ENCODE measurements at regions not wholly inside any gene's neighbourhood (a gene's known extent, or its start where the extent isn't known, plus 50 kb on each side); places are given as distances from the start of the nearest gene placed in this dataset.

GRCh38 chr3:171531716-171532115, 71.5 kb upstream of the TNIK start:
- no peak for DNase-seq
- intact Hi-C loops (cut with micrococcal nuclease; ENCODE audit: unreplicated experiment), result no loop called here
- Histone ChIP-seq H4K20me1 (ENCODE audit: insufficient read depth) (no peaks in the 10 kb centered on the region), H3K9me2 (ENCODE audit: insufficient read depth) (no peaks in the 10 kb centered on the region), H3K9me3 (ENCODE audit: insufficient read depth, low read depth) (peaks cover 4% of the 10 kb centered on the region; the same call in 1 of the 2 replicates), H3K4me2 (no peak overlapping the region), H3K27me3 (ENCODE audit: insufficient read depth, low read depth) (no peaks in the 10 kb centered on the region), H3K4me3 (no peak overlapping the region), H3K27ac (no peak overlapping the region), H2AFZ (no peak overlapping the region), H3K36me3 (ENCODE audit: low read depth) (no peaks in the 10 kb centered on the region), H3K4me1 (replicated peaks; ENCODE audit: insufficient read depth) (peaks cover 9% of the 10 kb centered on the region), H3F3A (ENCODE audit: insufficient read depth, low read depth) (no peaks in the 10 kb centered on the region), H3K79me2 (ENCODE audit: low read depth) (no peaks in the 10 kb centered on the region)
- CTCF ChIA-PET, result no interaction called here
- POLR2A ChIA-PET (ENCODE audit: unreplicated experiment), result no interaction called here
- no peak for TF ChIP-seq CTCF (conservative IDR thresholded peaks at IDR 0.05)
- no peak for TF ChIP-seq EZH2 (IDR thresholded peaks at IDR 0.05; ENCODE audit: low read depth)
- no TSS peak for BruUV-seq (replicated peaks)

DNA sequence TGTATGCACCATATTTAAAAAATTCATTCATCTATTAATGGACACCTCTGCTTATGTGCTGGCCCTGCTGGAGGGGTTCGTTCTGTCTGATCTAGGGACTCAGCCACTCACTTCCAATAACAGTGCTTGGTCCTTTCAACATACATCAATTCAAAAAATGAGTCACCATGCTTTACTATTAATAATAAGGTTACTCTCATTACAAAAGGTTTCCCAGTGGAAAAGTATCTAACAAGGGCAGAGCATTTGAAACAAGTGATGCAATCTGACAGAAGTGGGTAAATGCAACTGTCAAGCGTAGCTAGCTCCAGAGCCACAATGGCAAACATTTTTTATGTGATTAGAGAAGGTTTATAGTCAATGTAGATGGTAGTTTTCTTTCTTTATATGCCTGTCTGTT, 67.9 kb upstream of the TNIK start:
- H3K27ac ChIP-seq, result no peak overlapping the region
- no peak for DNase-seq
- no peaks in the 10 kb centered on the region for H3K9me3 ChIP-seq (ENCODE audit: insufficient read depth, low read depth)
- no peak overlapping the region for H2AFZ ChIP-seq
- ChIA-PET CTCF (no interaction called here), POLR2A (ENCODE audit: unreplicated experiment) (no interaction called here)
- H3K9me2 ChIP-seq (ENCODE audit: insufficient read depth), result no peaks in the 10 kb centered on the region
- peaks cover 16% of the 10 kb centered on the region; the same call in 1 of the 2 replicates for H3F3A ChIP-seq (ENCODE audit: insufficient read depth, low read depth)
- intact Hi-C loops (cut with micrococcal nuclease; ENCODE audit: unreplicated experiment), result no loop called here
- BruUV-seq (replicated peaks), result no TSS peak
- peaks cover 40% of the 10 kb centered on the region for H3K4me1 ChIP-seq (replicated peaks; ENCODE audit: insufficient read depth)
- H4K20me1 ChIP-seq (ENCODE audit: insufficient read depth), result no peaks in the 10 kb centered on the region
- no peaks in the 10 kb centered on the region for H3K36me3 ChIP-seq (ENCODE audit: low read depth)
- H3K4me2 ChIP-seq, result no peak overlapping the region
- no peaks in the 10 kb centered on the region for H3K79me2 ChIP-seq (ENCODE audit: low read depth)
- H3K4me3 ChIP-seq, result no peak overlapping the region
- TF ChIP-seq EZH2 (IDR thresholded peaks at IDR 0.05; ENCODE audit: low read depth) (no peak), CTCF (conservative IDR thresholded peaks at IDR 0.05) (no peak)
- no peaks in the 10 kb centered on the region for H3K27me3 ChIP-seq (ENCODE audit: insufficient read depth, low read depth)

- DNase-seq, result no peak
- Histone ChIP-seq H3K9me2 (ENCODE audit: insufficient read depth) (no peaks in the 10 kb centered on the region), H3K9me3 (ENCODE audit: insufficient read depth, low read depth) (no peaks in the 10 kb centered on the region), H3F3A (ENCODE audit: insufficient read depth, low read depth) (peaks cover 18% of the 10 kb centered on the region; the same call in 1 of the 2 replicates), H4K20me1 (ENCODE audit: insufficient read depth) (no peaks in the 10 kb centered on the region), H2AFZ (no peak overlapping the region), H3K36me3 (ENCODE audit: low read depth) (no peaks in the 10 kb centered on the region), H3K4me3 (no peak overlapping the region), H3K79me2 (ENCODE audit: low read depth) (no peaks in the 10 kb centered on the region), H3K4me2 (no peak overlapping the region), H3K27ac (no peak overlapping the region), H3K27me3 (ENCODE audit: insufficient read depth, low read depth) (no peaks in the 10 kb centered on the region), H3K4me1 (replicated peaks; ENCODE audit: insufficient read depth) (peaks cover 44% of the 10 kb centered on the region)
- ChIA-PET POLR2A (ENCODE audit: unreplicated experiment) (interaction anchor here (0.5 kb wide), 1 partner anchor 11 kb away, joined by 3 read pairs; no protein-coding TSS in a partner anchor), CTCF (no interaction called here)
- no TSS peak for BruUV-seq (replicated peaks)
- no peak for TF ChIP-seq CTCF (conservative IDR thresholded peaks at IDR 0.05)
- no peak for TF ChIP-seq EZH2 (IDR thresholded peaks at IDR 0.05; ENCODE audit: low read depth)
- intact Hi-C loops (cut with micrococcal nuclease; ENCODE audit: unreplicated experiment), result no loop called here
These were observed 66.7 kb upstream of the TNIK start for GRCh38 chr3:171526869-171527268.
